ENCODE measurements at regions not wholly inside any gene's neighbourhood (a gene's known extent, or its start where the extent isn't known, plus 50 kb on each side); places are given as distances from the start of the nearest gene placed in this dataset.

GRCh38 chr3:174444391-174444790 lies 414.7 kb upstream of the NAALADL2 start:
- H3K27me3 ChIP-seq (ENCODE audit: insufficient read depth, insufficient read length): no peaks in the 10 kb centered on the region
- H3K9me3 ChIP-seq (ENCODE audit: insufficient read depth, low read length): peaks cover 15% of the 10 kb centered on the region; the same call in 1 of the 2 replicates
- H3K4me3 ChIP-seq (ENCODE audit: insufficient read length, low read depth): no peak overlapping the region
- H3K9ac ChIP-seq (ENCODE audit: insufficient read length, low read depth): no peak overlapping the region
- H3K4me1 ChIP-seq (ENCODE audit: insufficient read depth, insufficient read length): no peaks in the 10 kb centered on the region
- no peak for DNase-seq (ENCODE audit: low read depth, low spot score)
- no peaks in the 10 kb centered on the region for H3K36me3 ChIP-seq (ENCODE audit: insufficient read depth, insufficient read length, low read length)
- TF ChIP-seq SUZ12 (IDR thresholded peaks at IDR 0.05; ENCODE audit: extremely low read depth, insufficient read depth, insufficient read length) (no peak), YY1 (IDR thresholded peaks at IDR 0.05; ENCODE audit: insufficient read depth, insufficient read length) (no peak), ZNF274 (IDR thresholded peaks at IDR 0.05; ENCODE audit: low read depth, low read length) (no peak)

GRCh38 chr3:174457758-174458157 lies 401.4 kb upstream of the NAALADL2 start:
- TF ChIP-seq ZNF274 (IDR thresholded peaks at IDR 0.05; ENCODE audit: low read depth, low read length): no peak
- no peak for TF ChIP-seq SUZ12 (IDR thresholded peaks at IDR 0.05; ENCODE audit: extremely low read depth, insufficient read depth, insufficient read length)
- no peak for TF ChIP-seq YY1 (IDR thresholded peaks at IDR 0.05; ENCODE audit: insufficient read depth, insufficient read length)
- H3K4me3 ChIP-seq (ENCODE audit: insufficient read length, low read depth): no peak overlapping the region

GRCh38 chr3:174460831-174461230 lies 398.3 kb upstream of the NAALADL2 start:
- H3K36me3 ChIP-seq (ENCODE audit: insufficient read depth, insufficient read length, low read length): no peaks in the 10 kb centered on the region
- no peaks in the 10 kb centered on the region for H3K9me3 ChIP-seq (ENCODE audit: insufficient read depth, low read length)
- no peak for DNase-seq (ENCODE audit: low read depth, low spot score)
- H3K9ac ChIP-seq (ENCODE audit: insufficient read length, low read depth): no peak overlapping the region
- no peaks in the 10 kb centered on the region for H3K27me3 ChIP-seq (ENCODE audit: insufficient read depth, insufficient read length)
- H3K4me3 ChIP-seq (ENCODE audit: insufficient read length, low read depth): no peak overlapping the region
- TF ChIP-seq SUZ12 (IDR thresholded peaks at IDR 0.05; ENCODE audit: extremely low read depth, insufficient read depth, insufficient read length) (no peak), ZNF274 (IDR thresholded peaks at IDR 0.05; ENCODE audit: low read depth, low read length) (no peak), YY1 (IDR thresholded peaks at IDR 0.05; ENCODE audit: insufficient read depth, insufficient read length) (no peak)
- no peaks in the 10 kb centered on the region for H3K4me1 ChIP-seq (ENCODE audit: insufficient read depth, insufficient read length)

More at GRCh38 chr3:174457758-174458157, 401.4 kb upstream of the NAALADL2 start:
- no peaks in the 10 kb centered on the region for H3K36me3 ChIP-seq (ENCODE audit: insufficient read depth, insufficient read length, low read length)
- H3K9me3 ChIP-seq (ENCODE audit: insufficient read depth, low read length): no peaks in the 10 kb centered on the region
- no peaks in the 10 kb centered on the region for H3K27me3 ChIP-seq (ENCODE audit: insufficient read depth, insufficient read length)
- no peaks in the 10 kb centered on the region for H3K4me1 ChIP-seq (ENCODE audit: insufficient read depth, insufficient read length)
- no peak for DNase-seq (ENCODE audit: low read depth, low spot score)
- H3K9ac ChIP-seq (ENCODE audit: insufficient read length, low read depth): no peak overlapping the region

GRCh38 chr3:174462916-174463315 lies 396.2 kb upstream of the NAALADL2 start:
- H3K36me3 ChIP-seq (ENCODE audit: insufficient read depth, insufficient read length, low read length): no peaks in the 10 kb centered on the region
- H3K9ac ChIP-seq (ENCODE audit: insufficient read length, low read depth): no peak overlapping the region
- no peaks in the 10 kb centered on the region for H3K4me1 ChIP-seq (ENCODE audit: insufficient read depth, insufficient read length)
- TF ChIP-seq ZNF274 (IDR thresholded peaks at IDR 0.05; ENCODE audit: low read depth, low read length) (no peak), YY1 (IDR thresholded peaks at IDR 0.05; ENCODE audit: insufficient read depth, insufficient read length) (no peak), SUZ12 (IDR thresholded peaks at IDR 0.05; ENCODE audit: extremely low read depth, insufficient read depth, insufficient read length) (no peak)
- no peak overlapping the region for H3K4me3 ChIP-seq (ENCODE audit: insufficient read length, low read depth)
- DNase-seq (ENCODE audit: low read depth, low spot score): no peak
- no peaks in the 10 kb centered on the region for H3K9me3 ChIP-seq (ENCODE audit: insufficient read depth, low read length)
- H3K27me3 ChIP-seq (ENCODE audit: insufficient read depth, insufficient read length): no peaks in the 10 kb centered on the region

GRCh38 chr3:174465177-174465576 lies 394.0 kb upstream of the NAALADL2 start:
- Histone ChIP-seq H3K36me3 (ENCODE audit: insufficient read depth, insufficient read length, low read length) (no peaks in the 10 kb centered on the region), H3K9me3 (ENCODE audit: insufficient read depth, low read length) (no peaks in the 10 kb centered on the region), H3K4me1 (ENCODE audit: insufficient read depth, insufficient read length) (no peaks in the 10 kb centered on the region), H3K9ac (ENCODE audit: insufficient read length, low read depth) (no peak overlapping the region), H3K4me3 (ENCODE audit: insufficient read length, low read depth) (no peak overlapping the region), H3K27me3 (ENCODE audit: insufficient read depth, insufficient read length) (no peaks in the 10 kb centered on the region)
- TF ChIP-seq ZNF274 (IDR thresholded peaks at IDR 0.05; ENCODE audit: low read depth, low read length) (no peak), YY1 (IDR thresholded peaks at IDR 0.05; ENCODE audit: insufficient read depth, insufficient read length) (no peak), SUZ12 (IDR thresholded peaks at IDR 0.05; ENCODE audit: extremely low read depth, insufficient read depth, insufficient read length) (no peak)
- no peak for DNase-seq (ENCODE audit: low read depth, low spot score)

- Histone ChIP-seq H3K27me3 (ENCODE audit: insufficient read depth, insufficient read length) (no peaks in the 10 kb centered on the region), H3K9me3 (ENCODE audit: insufficient read depth, low read length) (no peaks in the 10 kb centered on the region), H3K4me3 (ENCODE audit: insufficient read length, low read depth) (no peak overlapping the region), H3K9ac (ENCODE audit: insufficient read length, low read depth) (no peak overlapping the region), H3K36me3 (ENCODE audit: insufficient read depth, insufficient read length, low read length) (no peaks in the 10 kb centered on the region), H3K4me1 (ENCODE audit: insufficient read depth, insufficient read length) (no peaks in the 10 kb centered on the region)
- no peak for TF ChIP-seq YY1 (IDR thresholded peaks at IDR 0.05; ENCODE audit: insufficient read depth, insufficient read length)
- no peak for TF ChIP-seq ZNF274 (IDR thresholded peaks at IDR 0.05; ENCODE audit: low read depth, low read length)
- TF ChIP-seq SUZ12 (IDR thresholded peaks at IDR 0.05; ENCODE audit: extremely low read depth, insufficient read depth, insufficient read length): no peak
- peak; percentile 6 for DNase-seq (ENCODE audit: low read depth, low spot score)
Observed at GRCh38 chr3:174466471-174467054, 392.6 kb upstream of the NAALADL2 start.

- Histone ChIP-seq H3K27me3 (ENCODE audit: insufficient read depth, insufficient read length) (no peaks in the 10 kb centered on the region), H3K4me3 (ENCODE audit: insufficient read length, low read depth) (no peak overlapping the region), H3K9ac (ENCODE audit: insufficient read length, low read depth) (no peak overlapping the region), H3K36me3 (ENCODE audit: insufficient read depth, insufficient read length, low read length) (no peaks in the 10 kb centered on the region), H3K9me3 (ENCODE audit: insufficient read depth, low read length) (no peaks in the 10 kb centered on the region), H3K4me1 (ENCODE audit: insufficient read depth, insufficient read length) (no peaks in the 10 kb centered on the region)
- DNase-seq (ENCODE audit: low read depth, low spot score): no peak
- TF ChIP-seq SUZ12 (IDR thresholded peaks at IDR 0.05; ENCODE audit: extremely low read depth, insufficient read depth, insufficient read length) (no peak), YY1 (IDR thresholded peaks at IDR 0.05; ENCODE audit: insufficient read depth, insufficient read length) (no peak), ZNF274 (IDR thresholded peaks at IDR 0.05; ENCODE audit: low read depth, low read length) (no peak)
Observed at GRCh38 chr3:174477491-174477890, 381.6 kb upstream of the NAALADL2 start.

All from NT2/D1 (cell line).